ENCODE measurements at regions not wholly inside any gene's neighbourhood (a gene's known extent, or its start where the extent isn't known, plus 50 kb on each side); places are given as distances from the start of the nearest gene placed in this dataset.

DNA sequence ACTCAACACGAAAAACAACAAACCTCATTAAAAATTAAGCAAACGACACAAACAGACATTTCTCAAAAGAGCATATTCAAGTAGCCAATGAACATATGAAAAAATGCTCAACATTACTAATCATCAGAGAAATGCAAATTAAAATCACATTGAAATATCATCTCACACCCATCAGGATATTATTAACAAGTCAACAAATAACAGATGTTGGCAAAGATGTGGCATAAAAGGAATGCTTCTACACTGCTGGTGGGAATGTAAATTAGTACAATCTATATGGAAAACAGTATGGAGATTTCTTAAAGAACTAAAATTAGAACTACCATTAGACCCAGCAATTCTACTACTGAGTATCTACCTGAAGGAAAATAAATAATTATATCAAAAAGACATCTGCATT, 182.2 kb downstream of the KITLG start:
- Histone ChIP-seq H3K9ac (ENCODE audit: low read length) (no peak overlapping the region), H3K9me2 (ENCODE audit: low read depth, low read length) (no peaks in the 10 kb centered on the region), H3K79me2 (ENCODE audit: insufficient read depth, low read length) (no peaks in the 10 kb centered on the region), H3K36me3 (ENCODE audit: insufficient read depth, low read length) (no peaks in the 10 kb centered on the region), H3K27ac (ENCODE audit: low read depth, low read length, poor library complexity, severe bottlenecking) (no peak overlapping the region), H3F3A (ENCODE audit: insufficient read depth, low read length) (no peaks in the 10 kb centered on the region), H3K27me3 (ENCODE audit: insufficient read depth, low read length) (no peaks in the 10 kb centered on the region), H3K4me1 (ENCODE audit: insufficient read depth, low read length, severe bottlenecking) (no peaks in the 10 kb centered on the region), H2AFZ (ENCODE audit: low read length) (no peak overlapping the region), H4K20me1 (ENCODE audit: insufficient read depth, low read length) (no peaks in the 10 kb centered on the region), H3K9me3 (ENCODE audit: low read length) (no peaks in the 10 kb centered on the region), H3K4me2 (ENCODE audit: low read length) (no peak overlapping the region), H3K4me3 (ENCODE audit: low read depth, low read length, poor library complexity, severe bottlenecking) (no peak overlapping the region)
- TF ChIP-seq EZH2 (IDR thresholded peaks at IDR 0.05; ENCODE audit: borderline replicate concordance, low read length) = no peak
- TF ChIP-seq, protein P1, sequence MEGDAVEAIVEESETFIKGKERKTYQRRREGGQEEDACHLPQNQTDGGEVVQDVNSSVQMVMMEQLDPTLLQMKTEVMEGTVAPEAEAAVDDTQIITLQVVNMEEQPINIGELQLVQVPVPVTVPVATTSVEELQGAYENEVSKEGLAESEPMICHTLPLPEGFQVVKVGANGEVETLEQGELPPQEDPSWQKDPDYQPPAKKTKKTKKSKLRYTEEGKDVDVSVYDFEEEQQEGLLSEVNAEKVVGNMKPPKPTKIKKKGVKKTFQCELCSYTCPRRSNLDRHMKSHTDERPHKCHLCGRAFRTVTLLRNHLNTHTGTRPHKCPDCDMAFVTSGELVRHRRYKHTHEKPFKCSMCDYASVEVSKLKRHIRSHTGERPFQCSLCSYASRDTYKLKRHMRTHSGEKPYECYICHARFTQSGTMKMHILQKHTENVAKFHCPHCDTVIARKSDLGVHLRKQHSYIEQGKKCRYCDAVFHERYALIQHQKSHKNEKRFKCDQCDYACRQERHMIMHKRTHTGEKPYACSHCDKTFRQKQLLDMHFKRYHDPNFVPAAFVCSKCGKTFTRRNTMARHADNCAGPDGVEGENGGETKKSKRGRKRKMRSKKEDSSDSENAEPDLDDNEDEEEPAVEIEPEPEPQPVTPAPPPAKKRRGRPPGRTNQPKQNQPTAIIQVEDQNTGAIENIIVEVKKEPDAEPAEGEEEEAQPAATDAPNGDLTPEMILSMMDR (IDR thresholded peaks at IDR 0.05; ENCODE audit: low read length) = no peak

DNA sequence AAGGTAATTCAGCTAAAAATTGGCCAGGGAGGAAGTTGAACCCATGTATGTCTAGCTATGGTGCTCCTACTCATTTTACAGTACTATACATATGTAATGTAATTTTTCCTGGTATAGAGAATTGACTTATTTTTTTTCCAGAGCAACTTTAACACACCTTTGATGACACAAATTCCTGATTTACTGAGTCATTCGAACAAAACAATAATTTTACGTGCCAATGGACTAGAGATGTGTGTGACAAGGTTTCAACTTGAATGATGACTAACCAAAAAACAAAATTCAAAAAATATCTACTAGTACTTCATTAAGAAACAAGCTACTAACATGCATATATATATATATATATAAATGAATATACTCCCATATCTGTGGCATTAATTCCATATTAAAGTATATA, 180.5 kb downstream of the KITLG start:
- Histone ChIP-seq H3K4me1 (ENCODE audit: insufficient read depth, low read length, severe bottlenecking) (no peaks in the 10 kb centered on the region), H3K79me2 (ENCODE audit: insufficient read depth, low read length) (no peaks in the 10 kb centered on the region), H3K27me3 (ENCODE audit: insufficient read depth, low read length) (no peaks in the 10 kb centered on the region), H3F3A (ENCODE audit: insufficient read depth, low read length) (no peaks in the 10 kb centered on the region), H4K20me1 (ENCODE audit: insufficient read depth, low read length) (no peaks in the 10 kb centered on the region), H2AFZ (ENCODE audit: low read length) (no peak overlapping the region), H3K36me3 (ENCODE audit: insufficient read depth, low read length) (no peaks in the 10 kb centered on the region), H3K4me3 (ENCODE audit: low read depth, low read length, poor library complexity, severe bottlenecking) (no peak overlapping the region), H3K9me3 (ENCODE audit: low read length) (no peaks in the 10 kb centered on the region), H3K4me2 (ENCODE audit: low read length) (no peak overlapping the region), H3K9me2 (ENCODE audit: low read depth, low read length) (no peaks in the 10 kb centered on the region), H3K9ac (ENCODE audit: low read length) (no peak overlapping the region), H3K27ac (ENCODE audit: low read depth, low read length, poor library complexity, severe bottlenecking) (no peak overlapping the region)
- TF ChIP-seq EZH2 (IDR thresholded peaks at IDR 0.05; ENCODE audit: borderline replicate concordance, low read length) = no peak
- TF ChIP-seq, protein P1 (IDR thresholded peaks at IDR 0.05; ENCODE audit: low read length) = no peak

DNA sequence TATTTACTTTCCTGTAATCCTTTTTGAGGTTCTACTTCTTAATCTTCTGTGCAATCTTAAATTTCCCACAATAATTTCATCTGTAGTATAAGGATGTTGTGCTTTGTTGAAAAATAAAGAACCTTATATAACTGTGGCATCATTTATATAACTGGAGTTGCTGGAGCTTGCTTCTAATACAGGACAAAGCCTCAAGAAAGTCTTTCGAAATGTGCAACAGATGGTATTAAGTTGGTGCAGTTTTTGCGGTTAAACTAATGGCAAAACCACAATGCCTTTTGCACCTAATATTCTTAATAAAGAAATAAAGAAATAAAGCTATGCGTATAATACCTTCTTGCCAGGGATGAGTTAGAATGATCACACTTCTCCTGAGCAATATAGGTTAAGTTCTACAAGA, 180.0 kb downstream of the KITLG start:
- no peak overlapping the region for H3K27ac ChIP-seq (ENCODE audit: low read depth, low read length, poor library complexity, severe bottlenecking)
- H3K4me3 ChIP-seq (ENCODE audit: low read depth, low read length, poor library complexity, severe bottlenecking) = no peak overlapping the region
- H3K4me2 ChIP-seq (ENCODE audit: low read length) = no peak overlapping the region
- no peaks in the 10 kb centered on the region for H3K4me1 ChIP-seq (ENCODE audit: insufficient read depth, low read length, severe bottlenecking)
- H3K27me3 ChIP-seq (ENCODE audit: insufficient read depth, low read length) = no peaks in the 10 kb centered on the region
- no peaks in the 10 kb centered on the region for H3K79me2 ChIP-seq (ENCODE audit: insufficient read depth, low read length)
- H4K20me1 ChIP-seq (ENCODE audit: insufficient read depth, low read length) = no peaks in the 10 kb centered on the region
- H3F3A ChIP-seq (ENCODE audit: insufficient read depth, low read length) = no peaks in the 10 kb centered on the region
- H3K9me3 ChIP-seq (ENCODE audit: low read length) = no peaks in the 10 kb centered on the region
- no peak overlapping the region for H3K9ac ChIP-seq (ENCODE audit: low read length)
- H3K9me2 ChIP-seq (ENCODE audit: low read depth, low read length) = no peaks in the 10 kb centered on the region
- no peak for TF ChIP-seq EZH2 (IDR thresholded peaks at IDR 0.05; ENCODE audit: borderline replicate concordance, low read length)
- H2AFZ ChIP-seq (ENCODE audit: low read length) = no peak overlapping the region
- H3K36me3 ChIP-seq (ENCODE audit: insufficient read depth, low read length) = no peaks in the 10 kb centered on the region

DNA sequence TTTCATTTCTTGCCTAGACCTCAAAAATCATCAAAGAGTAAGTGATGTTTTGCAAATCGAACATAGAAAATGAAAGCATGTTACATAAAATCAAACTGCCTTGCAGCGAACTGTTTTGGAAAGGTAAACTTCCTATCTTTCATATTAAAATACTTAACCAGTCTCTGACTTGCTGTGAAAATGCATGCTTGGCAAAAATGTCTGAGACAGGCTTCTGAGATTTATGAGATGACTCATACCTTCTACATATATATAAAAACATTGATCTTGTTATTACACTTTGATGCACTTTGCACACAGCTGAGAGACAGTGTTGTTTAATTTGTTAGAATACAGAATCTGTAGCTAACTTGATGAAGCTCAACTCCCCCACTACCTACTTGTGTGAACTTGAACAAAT, 179.1 kb downstream of the KITLG start:
- Histone ChIP-seq H3K4me2 (ENCODE audit: low read length) (no peak overlapping the region), H3K4me1 (ENCODE audit: insufficient read depth, low read length, severe bottlenecking) (no peaks in the 10 kb centered on the region), H3K9me2 (ENCODE audit: low read depth, low read length) (no peaks in the 10 kb centered on the region), H3K4me3 (ENCODE audit: low read depth, low read length, poor library complexity, severe bottlenecking) (no peak overlapping the region), H4K20me1 (ENCODE audit: insufficient read depth, low read length) (no peaks in the 10 kb centered on the region), H3K27ac (ENCODE audit: low read depth, low read length, poor library complexity, severe bottlenecking) (no peak overlapping the region), H3K79me2 (ENCODE audit: insufficient read depth, low read length) (no peaks in the 10 kb centered on the region), H3K9me3 (ENCODE audit: low read length) (no peaks in the 10 kb centered on the region), H3K27me3 (ENCODE audit: insufficient read depth, low read length) (no peaks in the 10 kb centered on the region), H2AFZ (ENCODE audit: low read length) (no peak overlapping the region), H3F3A (ENCODE audit: insufficient read depth, low read length) (no peaks in the 10 kb centered on the region), H3K9ac (ENCODE audit: low read length) (no peak overlapping the region), H3K36me3 (ENCODE audit: insufficient read depth, low read length) (no peaks in the 10 kb centered on the region)
- TF ChIP-seq, protein P1 (IDR thresholded peaks at IDR 0.05; ENCODE audit: low read length) = no peak

Data from OCI-LY1 (cell line).